Fibroblast of the aortic adventitia (primary cell): ENCODE measurements at regions not wholly inside any gene's neighbourhood (a gene's known extent, or its start where the extent isn't known, plus 50 kb on each side); places are given as distances from the start of the nearest gene placed in this dataset.

Source experiments
- DNase-seq: peaks from one replicate; pipeline ENCODE4 v3.0.0-alpha.2; 2010; ENCODE audit warnings: low read depth
- H3K4me3 ChIP-seq: 2 replicates; pipeline ENCODE4 v1.5.1; 2011; ENCODE audit warnings: low read depth, mild to moderate bottlenecking, control low read depth, low read length, moderate library complexity
- TF ChIP-seq, protein P1 (sequence below): IDR thresholded peaks from 2 replicates; pipeline ENCODE4 v1.5.1; 2011; ENCODE audit warnings: mild to moderate bottlenecking, low read length, control low read depth, inconsistent platforms; ENCODE audit not compliant: insufficient read depth

DNA sequence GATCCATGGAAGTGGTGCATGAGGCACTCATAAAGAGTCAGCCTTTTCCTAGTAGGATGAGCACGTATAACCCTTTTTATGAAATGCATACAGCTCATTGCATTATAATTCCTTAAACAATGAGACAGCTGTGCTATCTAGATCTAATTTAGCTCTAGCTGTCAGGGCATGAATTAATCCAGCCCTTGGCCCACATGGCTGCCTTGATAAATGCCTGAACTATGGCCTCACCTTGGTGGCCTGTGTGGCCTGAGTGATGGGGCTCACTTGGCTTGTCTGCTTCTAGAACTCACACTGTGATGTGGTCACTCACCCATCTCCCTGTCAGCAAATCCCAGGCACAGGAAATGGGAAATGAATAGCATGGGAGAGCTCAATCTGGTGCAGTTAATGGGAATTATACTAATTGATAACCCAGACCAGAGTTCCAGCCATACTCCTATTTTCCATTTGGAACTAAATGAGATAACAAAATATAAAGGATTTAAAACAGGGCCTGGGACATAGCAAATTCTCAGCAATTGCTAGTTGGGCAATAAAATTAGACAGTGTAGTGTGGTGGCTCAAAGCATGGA is 153.6 kb downstream of the HS3ST2 start:
- DNase-seq: no peak
- TF ChIP-seq, protein P1, sequence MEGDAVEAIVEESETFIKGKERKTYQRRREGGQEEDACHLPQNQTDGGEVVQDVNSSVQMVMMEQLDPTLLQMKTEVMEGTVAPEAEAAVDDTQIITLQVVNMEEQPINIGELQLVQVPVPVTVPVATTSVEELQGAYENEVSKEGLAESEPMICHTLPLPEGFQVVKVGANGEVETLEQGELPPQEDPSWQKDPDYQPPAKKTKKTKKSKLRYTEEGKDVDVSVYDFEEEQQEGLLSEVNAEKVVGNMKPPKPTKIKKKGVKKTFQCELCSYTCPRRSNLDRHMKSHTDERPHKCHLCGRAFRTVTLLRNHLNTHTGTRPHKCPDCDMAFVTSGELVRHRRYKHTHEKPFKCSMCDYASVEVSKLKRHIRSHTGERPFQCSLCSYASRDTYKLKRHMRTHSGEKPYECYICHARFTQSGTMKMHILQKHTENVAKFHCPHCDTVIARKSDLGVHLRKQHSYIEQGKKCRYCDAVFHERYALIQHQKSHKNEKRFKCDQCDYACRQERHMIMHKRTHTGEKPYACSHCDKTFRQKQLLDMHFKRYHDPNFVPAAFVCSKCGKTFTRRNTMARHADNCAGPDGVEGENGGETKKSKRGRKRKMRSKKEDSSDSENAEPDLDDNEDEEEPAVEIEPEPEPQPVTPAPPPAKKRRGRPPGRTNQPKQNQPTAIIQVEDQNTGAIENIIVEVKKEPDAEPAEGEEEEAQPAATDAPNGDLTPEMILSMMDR: no peak
- no peak overlapping the region for H3K4me3 ChIP-seq
